WI38 (cell line): ENCODE measurements at regions not wholly inside any gene's neighbourhood (a gene's known extent, or its start where the extent isn't known, plus 50 kb on each side); places are given as distances from the start of the nearest gene placed in this dataset.

Source experiments
- H3K4me3 ChIP-seq: 2 replicates; pipeline ENCODE4 v1.5.1; 2011; ENCODE audit warnings: low read depth, mild to moderate bottlenecking, control low read depth, low read length
- CTCF ChIP-seq: IDR thresholded peaks from 2 replicates; pipeline ENCODE4 v1.5.1; 2012; ENCODE audit warnings: low read depth, mild to moderate bottlenecking, control low read depth, low read length

- no peak for TF ChIP-seq CTCF
- no peak overlapping the region for H3K4me3 ChIP-seq
These were observed 868.7 kb upstream of the ADGRL4 start for GRCh38 chr1:79875187-79875586.

- no peak overlapping the region for H3K4me3 ChIP-seq
These were observed 867.8 kb upstream of the ADGRL4 start for GRCh38 chr1:79874289-79874688.

GRCh38 chr1:79859212-79859948 lies 852.9 kb upstream of the ADGRL4 start:
- no peak overlapping the region for H3K4me3 ChIP-seq
- TF ChIP-seq CTCF = no peak

More at GRCh38 chr1:79874289-79874688, 867.8 kb upstream of the ADGRL4 start:
- TF ChIP-seq CTCF = no peak

- H3K4me3 ChIP-seq = no peak overlapping the region
- no peak for TF ChIP-seq CTCF
These were observed 845.5 kb upstream of the ADGRL4 start for GRCh38 chr1:79852004-79852403.

GRCh38 chr1:79849388-79849787 lies 842.9 kb upstream of the ADGRL4 start:
- TF ChIP-seq CTCF = no peak
- no peak overlapping the region for H3K4me3 ChIP-seq

- no peak overlapping the region for H3K4me3 ChIP-seq
- no peak for TF ChIP-seq CTCF
These were observed 841.8 kb upstream of the ADGRL4 start for GRCh38 chr1:79848316-79848715.

- H3K4me3 ChIP-seq = no peak overlapping the region
- TF ChIP-seq CTCF = no peak
These were observed 841.2 kb upstream of the ADGRL4 start for GRCh38 chr1:79847700-79848099.
